Frontal cortex (tissue), 3 donors: ENCODE measurements at regions not wholly inside any gene's neighbourhood (a gene's known extent, or its start where the extent isn't known, plus 50 kb on each side); places are given as distances from the start of the nearest gene placed in this dataset.

Experiments used
- DNase-seq, 2 donors: peaks; one replicate each; pipeline ENCODE4 v3.0.0; 2012; ENCODE audit warnings: low spot score in 2 of 2
- FAIRE-seq: peaks from 2 replicates; lab custom pipeline; 2012; peaks lifted over from hg19 to GRCh38; lab: Jason Lieb, UNC
- donor health status: control.
- donor health status: control.
- donor health status: control.

DNA sequence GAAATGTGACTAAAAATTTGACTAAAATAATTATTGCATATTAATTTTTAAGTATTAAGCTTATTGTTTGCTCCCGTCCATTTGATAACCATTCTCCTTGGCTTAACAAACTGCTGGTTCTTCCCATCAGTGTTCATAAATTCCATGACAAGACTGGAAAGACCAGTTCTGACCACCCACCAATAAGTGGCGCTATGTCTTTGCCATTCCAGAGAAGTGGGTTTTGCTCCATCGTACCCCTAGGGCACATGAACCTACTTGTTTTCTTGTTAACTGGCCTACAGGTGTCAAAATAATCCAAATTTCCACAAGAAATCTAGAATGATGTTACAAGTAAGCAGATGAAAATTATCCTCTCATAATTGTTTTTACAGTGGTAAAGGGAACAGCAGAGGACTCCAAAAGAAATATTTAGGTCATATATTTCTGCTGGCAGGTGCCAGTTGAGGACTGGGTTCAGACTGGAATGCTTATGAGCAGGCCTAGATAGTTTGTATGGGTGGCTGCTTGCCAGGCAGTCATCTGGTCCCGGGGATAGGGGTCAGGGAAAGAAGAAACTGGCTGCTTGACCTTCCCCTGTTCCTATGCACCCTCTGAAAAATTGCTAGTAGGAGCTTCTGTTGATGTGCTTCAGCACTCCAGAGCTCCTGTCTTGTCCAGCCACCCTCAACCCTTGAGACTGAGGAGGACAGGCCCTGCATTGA is 283.1 kb upstream of the ADAMTSL1 start:
- no peak for FAIRE-seq

GRCh38 chr9:18194316-18194715 is 279.6 kb upstream of the ADAMTSL1 start:
- DNase-seq (no peak), FAIRE-seq (no peak)

More for the DNA sequence above, 283.1 kb upstream of the ADAMTSL1 start:
- DNase-seq, result no peak

GRCh38 chr9:18195223-18195622 is 278.7 kb upstream of the ADAMTSL1 start:
- no peak for DNase-seq
- FAIRE-seq, result no peak

GRCh38 chr9:18202924-18203323 is 271.0 kb upstream of the ADAMTSL1 start:
- FAIRE-seq (no peak), DNase-seq (no peak)

- DNase-seq (no peak), FAIRE-seq (no peak)
Measured at GRCh38 chr9:18207735-18208134, 266.2 kb upstream of the ADAMTSL1 start.

GRCh38 chr9:18208166-18209059 is 265.5 kb upstream of the ADAMTSL1 start:
- DNase-seq (no peak), FAIRE-seq (no peak)

GRCh38 chr9:18215626-18216025 is 258.3 kb upstream of the ADAMTSL1 start:
- DNase-seq (no peak), FAIRE-seq (no peak)

GRCh38 chr9:18216376-18216775 is 257.6 kb upstream of the ADAMTSL1 start:
- no peak for FAIRE-seq
- no peak for DNase-seq

DNA sequence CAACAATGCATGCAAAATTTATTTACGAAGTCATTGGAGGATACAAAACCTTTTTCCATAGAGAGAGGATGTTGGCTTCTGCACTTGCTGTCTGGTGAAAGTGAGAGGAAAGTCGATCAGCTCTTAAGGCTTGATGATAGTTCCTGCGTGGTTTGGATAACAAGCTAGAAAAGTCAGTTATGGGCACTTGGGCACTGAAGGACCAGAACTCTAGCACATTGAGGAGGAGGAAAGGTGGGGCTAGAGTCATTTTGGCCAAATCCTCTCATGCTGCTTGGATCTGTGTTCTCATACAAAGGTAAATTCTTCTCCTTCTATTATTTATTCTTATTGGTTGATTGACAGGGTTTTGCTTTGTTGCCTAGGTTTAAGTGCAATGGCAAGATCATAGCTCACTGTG is 245.9 kb upstream of the ADAMTSL1 start:
- DNase-seq (no peak), FAIRE-seq (no peak)

GRCh38 chr9:18229992-18230676 is 243.8 kb upstream of the ADAMTSL1 start:
- FAIRE-seq (no peak), DNase-seq (no peak)

GRCh38 chr9:18233311-18233710 is 240.6 kb upstream of the ADAMTSL1 start:
- FAIRE-seq (no peak), DNase-seq (no peak)

GRCh38 chr9:18233776-18234445 is 240.0 kb upstream of the ADAMTSL1 start:
- FAIRE-seq, result no peak

DNA sequence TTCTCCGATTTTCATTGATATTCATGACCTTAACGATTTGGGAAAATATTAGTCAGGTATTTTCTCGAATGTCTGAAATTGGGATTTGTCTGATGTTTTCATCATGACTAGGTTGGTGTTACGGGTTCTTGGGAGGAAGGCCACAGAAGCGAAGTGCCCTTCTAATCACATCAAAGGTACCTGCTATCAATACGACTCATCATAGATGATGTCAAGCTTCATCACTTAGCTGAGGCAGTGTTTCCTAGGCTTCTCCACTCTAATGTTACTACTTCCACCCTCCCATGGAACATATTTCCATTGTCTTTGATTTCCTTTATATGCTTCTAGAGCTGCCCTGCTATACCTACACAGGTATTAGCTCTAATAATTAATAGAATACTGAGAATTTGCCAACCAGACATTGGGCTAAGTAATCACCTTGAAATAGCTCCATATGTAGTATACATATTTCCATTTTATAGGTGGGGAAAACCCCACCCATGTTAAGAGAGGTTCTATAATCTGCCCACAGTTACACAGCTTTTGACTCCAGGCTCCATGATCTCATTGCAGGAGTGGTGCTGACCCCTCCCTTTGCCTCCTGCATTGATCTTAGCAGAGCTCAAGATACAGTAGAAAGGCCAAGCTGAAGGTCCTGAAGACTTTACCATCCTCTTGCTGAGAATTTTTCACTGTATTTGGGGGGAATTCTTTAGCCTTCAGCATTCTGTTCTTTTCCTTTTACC is 238.6 kb upstream of the ADAMTSL1 start:
- FAIRE-seq, result no peak
- no peak for DNase-seq

More at GRCh38 chr9:18233776-18234445, 240.0 kb upstream of the ADAMTSL1 start:
- DNase-seq, result no peak

DNA sequence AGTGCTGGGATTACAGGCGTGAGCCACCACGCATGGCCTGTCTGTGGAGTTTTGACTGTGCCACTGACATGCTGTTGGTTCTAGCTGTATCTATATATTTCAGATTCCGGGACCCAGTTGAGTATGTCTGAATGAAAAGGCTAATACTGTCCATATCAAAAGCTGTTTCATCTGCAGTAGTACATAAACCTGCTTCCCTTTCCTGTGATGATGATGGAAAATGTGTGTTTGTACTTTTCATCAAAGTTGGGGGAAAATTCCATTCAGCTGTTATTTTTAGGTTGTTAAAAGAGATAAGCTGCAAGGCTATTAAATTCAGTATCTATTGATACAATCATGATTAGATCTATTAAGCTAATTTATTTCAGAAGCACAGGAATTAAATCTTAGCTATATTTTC is 237.6 kb upstream of the ADAMTSL1 start:
- no peak for FAIRE-seq

GRCh38 chr9:18237776-18238175 is 236.2 kb upstream of the ADAMTSL1 start:
- DNase-seq, result no peak
- FAIRE-seq, result no peak

More for the DNA sequence above, 237.6 kb upstream of the ADAMTSL1 start:
- DNase-seq, result no peak

DNA sequence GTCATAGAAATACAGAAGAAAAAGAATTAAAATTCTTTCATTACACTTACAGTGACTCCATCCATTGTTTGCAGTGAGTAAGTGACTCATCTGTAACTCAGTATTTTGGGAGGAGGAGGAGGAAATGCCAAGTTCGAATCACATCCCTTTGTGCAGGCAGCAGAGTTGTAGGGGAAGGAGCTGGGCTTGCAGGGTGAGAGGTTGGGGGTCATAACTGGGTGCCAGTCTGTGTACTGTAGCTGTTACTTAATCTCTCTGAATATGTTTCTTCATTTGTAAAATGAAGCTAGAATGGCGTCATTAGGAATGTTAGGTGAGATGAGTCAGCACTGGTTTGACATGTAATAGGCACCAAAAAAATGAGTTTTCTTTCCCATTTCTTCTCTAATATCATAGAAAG is 235.7 kb upstream of the ADAMTSL1 start:
- DNase-seq, result no peak
- no peak for FAIRE-seq

DNA sequence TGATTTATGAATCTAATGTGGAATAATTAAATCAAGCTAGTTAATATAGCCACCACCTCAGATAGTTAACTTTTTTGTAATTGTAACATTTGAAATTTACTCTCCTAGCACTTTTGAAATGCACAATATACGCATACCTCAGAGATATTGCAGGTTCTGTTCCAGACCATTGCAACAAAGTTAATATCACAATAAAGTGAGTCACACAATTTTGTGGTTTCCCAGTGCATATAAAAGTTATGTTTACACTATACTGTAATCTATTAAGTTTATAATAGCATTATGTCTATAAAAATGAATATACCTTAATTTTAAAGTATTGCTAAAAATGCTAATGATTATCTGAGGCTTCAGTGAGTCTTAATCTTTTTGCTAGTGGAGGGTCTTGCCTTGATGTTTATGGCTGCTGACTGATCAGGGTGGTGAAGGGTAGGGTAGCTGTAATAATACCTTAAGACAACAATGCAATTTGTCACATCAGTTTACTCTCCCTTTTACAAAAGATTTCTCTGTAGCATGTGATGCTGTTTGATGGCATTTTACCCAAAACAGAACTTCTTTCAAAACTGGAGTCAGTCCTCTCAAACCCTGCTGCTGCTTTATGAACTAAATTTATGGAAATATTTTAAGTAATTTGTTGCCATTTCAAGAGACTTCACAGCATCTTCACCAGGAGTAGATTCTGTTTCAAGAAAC is 235.1 kb upstream of the ADAMTSL1 start:
- FAIRE-seq, result no peak
- no peak for DNase-seq

DNA sequence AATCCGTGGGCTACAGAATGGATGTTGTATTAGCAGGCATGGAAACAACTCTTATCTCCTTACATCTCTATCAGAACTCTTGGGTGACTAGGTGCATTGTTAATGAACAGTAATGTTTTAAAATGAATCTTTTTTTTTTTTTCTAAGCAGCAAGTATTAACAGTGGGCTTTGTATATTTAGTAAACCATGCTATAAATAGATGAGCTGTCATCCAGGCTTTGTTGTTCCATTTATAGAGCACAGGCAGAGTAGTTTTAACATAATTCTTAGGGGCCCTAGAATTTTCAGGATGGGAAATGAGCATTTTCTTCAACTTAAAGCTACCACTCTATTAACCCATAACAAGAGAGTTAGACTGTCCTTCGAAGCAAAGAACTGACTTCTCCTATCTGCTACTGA is 233.7 kb upstream of the ADAMTSL1 start:
- FAIRE-seq (no peak), DNase-seq (no peak)

DNA sequence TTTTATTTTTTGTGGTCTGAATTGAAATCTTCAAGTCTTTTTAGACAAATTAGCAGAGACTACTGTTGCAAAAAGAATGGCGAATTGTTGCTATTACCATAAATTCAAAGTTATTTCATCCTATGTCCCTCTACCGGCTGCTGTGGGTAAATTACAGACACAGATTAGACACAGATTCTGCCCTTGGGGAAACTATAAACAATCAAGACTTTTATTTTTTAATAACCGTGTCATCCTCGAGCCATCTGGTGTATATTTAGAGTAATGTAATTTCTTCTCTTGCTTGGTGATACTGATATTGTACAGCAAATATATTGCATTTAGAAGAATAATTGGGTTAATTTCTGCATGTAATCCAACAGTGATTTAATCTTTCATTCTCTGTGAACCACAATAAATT is 228.0 kb upstream of the ADAMTSL1 start:
- FAIRE-seq (no peak), DNase-seq (no peak)
